ENCODE measurements at regions not wholly inside any gene's neighbourhood (a gene's known extent, or its start where the extent isn't known, plus 50 kb on each side); places are given as distances from the start of the nearest gene placed in this dataset.

- DNase-seq (ENCODE audit: low spot score): no peak
These were observed 280.6 kb upstream of the ZNF717 start for GRCh38 chr3:76065964-76066363.

DNA sequence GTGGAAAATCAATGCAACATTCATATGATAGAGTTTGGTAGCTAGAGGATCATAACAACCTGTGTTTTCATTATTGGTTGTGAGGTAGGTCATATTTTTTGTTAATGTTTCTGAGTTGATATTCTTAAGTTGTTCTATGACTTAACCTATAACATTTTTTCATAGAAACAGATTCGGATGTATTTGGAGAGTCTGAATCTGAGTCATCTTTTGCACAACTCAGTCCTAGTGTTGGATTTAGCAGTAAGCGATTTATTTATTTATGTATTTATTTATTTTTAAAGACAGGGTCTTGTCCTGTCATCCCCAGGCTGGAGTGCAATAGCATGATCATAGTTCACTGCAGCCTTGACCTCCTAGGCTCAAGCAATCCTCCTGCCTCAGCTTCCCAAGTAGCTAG is 292.8 kb upstream of the ZNF717 start:
- DNase-seq (ENCODE audit: low spot score): no peak

GRCh38 chr3:76083992-76084391 is 298.6 kb upstream of the ZNF717 start:
- no peak for DNase-seq (ENCODE audit: low spot score)

- DNase-seq (ENCODE audit: low spot score): no peak
These were observed 310.7 kb upstream of the ZNF717 start for GRCh38 chr3:76096036-76096435.

DNA sequence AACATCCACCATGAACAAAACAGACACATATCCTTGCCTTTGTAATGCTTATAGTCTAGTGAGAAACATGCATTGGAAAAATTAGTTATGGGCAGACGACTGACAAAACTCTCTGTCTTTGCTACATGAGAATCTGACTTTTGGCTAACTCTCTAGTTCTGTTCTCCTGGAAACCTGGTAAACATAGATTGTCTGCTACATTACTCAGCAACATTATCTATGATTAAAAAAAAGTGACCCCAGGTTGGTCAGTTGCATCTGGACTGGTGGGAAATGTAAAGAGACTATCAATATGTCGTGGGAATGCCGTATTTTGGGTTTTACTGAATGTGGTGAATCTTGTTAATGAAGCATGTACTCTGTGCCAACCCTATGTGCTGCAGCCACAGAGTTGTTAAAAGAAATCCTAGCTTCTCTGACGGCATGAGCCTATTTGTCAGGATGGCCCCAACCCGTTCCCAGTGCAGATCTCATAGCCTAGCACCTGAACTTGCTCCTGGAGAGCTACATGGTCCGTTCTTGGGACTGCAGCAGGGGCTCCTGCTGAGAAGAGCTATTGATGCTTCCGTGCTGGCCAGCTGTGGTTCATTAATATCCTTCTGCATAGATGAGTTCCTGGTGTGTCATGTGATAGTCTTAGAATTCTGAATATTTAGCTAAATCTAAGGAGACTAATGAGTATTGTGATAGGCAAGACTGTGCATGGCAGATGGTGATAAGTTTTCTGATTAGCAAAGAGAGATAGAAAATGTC is 311.7 kb upstream of the ZNF717 start:
- no peak for DNase-seq (ENCODE audit: low spot score)

GRCh38 chr3:76097589-76097969 is 312.2 kb upstream of the ZNF717 start:
- no peak for DNase-seq (ENCODE audit: low spot score)

GRCh38 chr3:76099956-76100355 is 314.6 kb upstream of the ZNF717 start:
- DNase-seq (ENCODE audit: low spot score): no peak

- peak; percentile 51 for DNase-seq (ENCODE audit: low spot score)
These were observed 322.7 kb upstream of the ZNF717 start for GRCh38 chr3:76107935-76108570.

DNA sequence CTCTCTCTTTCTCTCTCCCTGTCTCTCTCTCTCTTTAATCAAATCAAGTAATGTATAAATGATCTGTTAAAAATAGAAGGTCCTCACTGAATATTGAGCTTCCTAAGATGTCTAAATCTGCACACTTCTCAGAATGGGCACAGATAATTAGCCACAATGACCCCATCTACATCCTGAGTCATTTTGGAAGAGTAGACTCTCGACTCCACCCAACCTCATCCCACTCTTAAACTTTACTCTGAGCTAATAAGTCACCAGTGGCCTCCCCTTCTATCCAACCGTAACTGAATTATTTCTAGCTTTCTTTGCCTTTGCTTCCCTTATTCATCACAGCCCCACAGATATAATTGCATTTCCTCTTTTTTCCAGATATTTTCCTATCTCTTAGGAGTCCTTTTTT is 326.5 kb upstream of the ZNF717 start:
- DNase-seq (ENCODE audit: low spot score): no peak

- DNase-seq (ENCODE audit: low spot score): no peak
These were observed 336.7 kb upstream of the ZNF717 start for GRCh38 chr3:76122007-76122406.

DNA sequence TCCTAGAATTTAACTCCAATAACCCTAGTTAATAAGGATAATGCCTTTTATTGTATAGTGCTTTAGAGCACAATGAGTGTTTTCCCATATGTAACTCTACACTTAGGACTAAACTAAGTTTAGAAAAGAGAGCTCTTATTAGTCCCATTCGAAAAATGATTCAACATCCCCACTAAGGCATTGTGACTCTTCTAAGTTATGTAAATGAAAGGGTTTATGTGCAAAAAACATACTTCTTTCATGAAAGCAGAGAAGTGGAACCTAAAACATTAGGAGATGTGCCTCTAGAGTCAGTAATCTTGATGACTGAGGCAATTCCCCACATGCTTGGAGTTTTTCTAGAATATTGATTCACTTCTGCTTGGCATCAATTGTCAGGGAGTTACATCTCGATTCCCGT is 344.1 kb upstream of the ZNF717 start:
- no peak for DNase-seq (ENCODE audit: low spot score)

GRCh38 chr3:76131396-76132153 is 346.2 kb upstream of the ZNF717 start:
- DNase-seq (ENCODE audit: low spot score): no peak

DNA sequence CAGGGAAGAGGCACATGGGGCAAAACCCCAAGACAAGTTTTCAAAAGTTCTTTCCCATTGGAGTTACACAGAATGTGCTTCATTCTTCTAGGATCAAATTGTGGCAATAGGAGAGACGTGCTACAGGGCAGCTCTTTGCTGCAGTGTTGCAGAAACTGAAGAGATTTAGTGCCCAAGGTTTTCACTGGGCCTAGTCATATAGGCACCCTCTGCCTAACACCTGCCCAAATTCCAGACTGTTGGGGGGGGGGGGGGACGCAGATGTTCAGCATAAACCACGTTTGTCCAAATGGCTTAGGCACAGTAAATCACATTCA is 346.8 kb upstream of the ZNF717 start:
- no peak for DNase-seq (ENCODE audit: low spot score)

- DNase-seq (ENCODE audit: low spot score): no peak
These were observed 348.8 kb upstream of the ZNF717 start for GRCh38 chr3:76134166-76134565.

DNA sequence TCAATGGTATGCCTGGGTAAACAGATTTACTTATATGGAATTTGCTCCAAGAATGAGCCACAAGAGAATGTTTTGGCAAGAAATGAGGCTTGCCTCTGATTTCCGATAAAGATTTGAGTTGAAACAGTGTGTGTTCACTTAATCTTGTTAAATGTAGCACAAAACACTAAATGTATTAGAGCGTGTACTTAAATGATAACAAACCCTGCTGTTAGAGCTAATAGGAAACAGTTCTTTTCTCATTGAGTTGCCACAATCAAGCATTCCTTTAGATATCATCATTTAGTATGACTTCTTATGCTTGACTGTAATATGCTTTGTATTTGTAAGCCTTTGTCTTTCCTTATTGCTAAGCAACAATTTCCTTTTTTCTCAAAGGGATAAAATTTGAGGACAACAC is 353.6 kb upstream of the ZNF717 start:
- DNase-seq (ENCODE audit: low spot score): no peak

GRCh38 chr3:76147846-76148245 is 362.5 kb upstream of the ZNF717 start:
- no peak for DNase-seq (ENCODE audit: low spot score)

GRCh38 chr3:76152028-76152427 is 366.7 kb upstream of the ZNF717 start:
- DNase-seq (ENCODE audit: low spot score): no peak

GRCh38 chr3:76161856-76162255 is 376.5 kb upstream of the ZNF717 start:
- no peak for DNase-seq (ENCODE audit: low spot score)

- no peak for DNase-seq (ENCODE audit: low spot score)
These were observed 386.3 kb upstream of the ZNF717 start for GRCh38 chr3:76171647-76172046.

- DNase-seq (ENCODE audit: low spot score): no peak
These were observed 392.3 kb upstream of the ZNF717 start for GRCh38 chr3:76177610-76178009.

GRCh38 chr3:76178412-76178811 is 393.1 kb upstream of the ZNF717 start:
- DNase-seq (ENCODE audit: low spot score): no peak

- no peak for DNase-seq (ENCODE audit: low spot score)
These were observed 395.9 kb upstream of the ZNF717 start for GRCh38 chr3:76181213-76181612.

- no peak for DNase-seq (ENCODE audit: low spot score)
These were observed 412.7 kb upstream of the ZNF717 start for GRCh38 chr3:76198086-76198485.
